ENCODE measurements at regions not wholly inside any gene's neighbourhood (a gene's known extent, or its start where the extent isn't known, plus 50 kb on each side); places are given as distances from the start of the nearest gene placed in this dataset.
"Not testable (repeated sequence)": the region's sequence is repeated elsewhere in the genome, so short reads cannot be mapped to it uniquely, and the experiment has no call there.

DNA sequence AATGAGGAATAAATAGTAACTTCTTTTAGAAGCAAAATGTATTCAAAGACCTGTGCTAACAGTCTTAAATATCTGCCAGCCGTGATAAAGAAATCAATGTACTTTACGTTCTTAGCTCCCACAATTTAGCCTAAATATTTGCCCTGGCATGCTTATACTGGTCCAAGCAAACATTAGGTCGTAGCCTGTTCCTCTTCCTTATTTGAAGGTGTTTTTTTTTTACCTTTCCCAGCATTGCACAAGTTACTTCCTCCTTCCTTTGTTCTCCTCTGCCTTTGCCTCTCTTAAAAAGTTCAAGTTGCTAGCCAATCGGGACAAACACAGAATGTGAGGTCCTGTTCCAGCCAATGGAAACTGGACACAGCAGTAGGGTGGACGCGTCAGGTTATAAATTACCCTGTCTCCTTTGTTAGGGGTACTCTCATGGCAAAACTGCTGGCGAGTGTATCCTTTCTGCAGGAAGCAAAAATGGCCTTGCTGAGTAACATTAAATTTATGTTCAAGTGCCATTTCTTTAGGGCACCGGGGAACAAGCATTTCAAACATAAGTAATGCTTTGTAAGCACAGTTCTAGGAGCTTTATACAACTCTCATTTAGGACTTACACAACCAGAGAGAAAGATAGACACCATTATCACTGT is 134.1 kb downstream of the RRAGC start:
- H3K27ac Mint-ChIP-seq; H3K36me3 Mint-ChIP-seq; H3K4me1 Mint-ChIP-seq (ENCODE audit: low read depth); intact Hi-C loops (cut with micrococcal nuclease); CTCF ChIA-PET; H3K9me3 Mint-ChIP-seq; H3K4me3 Mint-ChIP-seq; POLR2A ChIA-PET; DNase-seq: not testable (repeated sequence)
- H3K27me3 Mint-ChIP-seq, result peaks cover 52% of the 10 kb centered on the region

DNA sequence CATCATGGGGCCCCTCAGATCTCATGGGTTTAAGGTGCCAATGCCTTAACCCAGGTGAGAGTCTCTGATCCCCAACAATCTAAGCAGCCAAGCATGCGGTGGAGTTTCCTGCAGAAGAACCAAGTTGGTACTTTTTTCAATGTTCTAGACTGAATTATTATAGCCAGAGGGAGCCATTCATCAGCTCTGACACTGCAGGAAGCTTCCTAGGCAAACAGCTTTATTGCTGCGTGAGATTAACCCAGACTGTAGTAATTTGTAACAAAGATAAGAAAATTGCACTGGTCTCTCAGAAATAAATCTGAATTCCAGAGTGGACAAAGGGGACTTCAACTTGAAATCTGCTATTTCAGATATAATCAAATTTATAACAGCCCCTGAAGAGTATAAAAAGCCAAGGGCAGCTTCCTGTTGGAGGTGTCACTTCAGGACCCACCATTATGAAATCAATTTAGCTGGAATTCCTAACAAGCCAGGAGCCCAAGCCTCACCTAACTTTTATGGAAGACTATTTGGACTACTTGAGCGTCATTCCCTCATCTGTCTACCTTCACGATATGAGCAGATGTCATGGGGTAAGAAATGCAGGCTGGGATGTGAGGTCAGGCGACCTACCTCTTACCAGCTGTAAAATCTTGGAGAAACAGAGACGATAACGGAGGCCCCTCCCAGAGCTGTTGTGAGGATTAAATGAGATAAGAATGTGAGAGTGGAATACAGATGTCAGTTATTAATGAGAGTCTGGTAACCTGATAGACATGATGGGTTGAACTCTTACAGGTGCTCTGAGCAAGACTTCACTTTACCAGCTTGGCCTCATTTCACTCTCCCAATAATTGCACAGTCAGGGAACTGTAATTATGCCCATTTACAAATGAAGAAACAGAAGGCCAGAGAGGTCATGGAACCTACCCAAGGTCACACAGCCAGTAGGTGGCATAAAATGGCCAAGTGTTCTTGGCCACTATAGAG is 135.1 kb downstream of the RRAGC start:
- ChIA-PET CTCF (no interaction called here), POLR2A (no interaction called here)
- Mint-ChIP-seq H3K4me1 (ENCODE audit: low read depth) (peaks cover 3% of the 10 kb centered on the region), H3K36me3 (no peaks in the 10 kb centered on the region), H3K27ac (no peak overlapping the region), H3K9me3 (no peaks in the 10 kb centered on the region), H3K4me3 (no peak overlapping the region), H3K27me3 (peaks cover 48% of the 10 kb centered on the region)
- intact Hi-C loops (cut with micrococcal nuclease), result no loop called here
- no peak for DNase-seq

DNA sequence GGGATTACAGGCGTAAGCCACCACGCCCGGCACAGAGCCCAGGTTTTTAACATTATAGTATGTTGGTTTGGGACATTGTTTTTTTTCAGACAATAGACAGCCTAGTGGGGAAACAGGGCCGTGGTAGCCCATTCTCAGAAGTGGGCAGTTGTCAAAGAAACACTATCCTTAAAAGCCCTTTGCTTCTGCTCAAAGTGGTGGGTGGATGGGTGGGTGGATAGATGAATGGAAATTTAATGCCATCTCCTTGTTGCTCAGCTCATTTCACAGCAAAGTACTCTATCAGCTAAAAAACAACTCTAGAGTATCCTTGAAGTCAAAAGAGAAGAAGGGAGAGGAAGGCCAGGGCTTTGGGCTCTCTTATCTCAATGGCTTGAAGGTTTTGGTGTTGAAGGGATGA is 137.8 kb downstream of the RRAGC start:
- H3K4me1 Mint-ChIP-seq (ENCODE audit: low read depth), result no peaks in the 10 kb centered on the region
- POLR2A ChIA-PET, result no interaction called here
- H3K27ac Mint-ChIP-seq, result no peak overlapping the region
- intact Hi-C loops (cut with micrococcal nuclease), result no loop called here
- no peak overlapping the region for H3K4me3 Mint-ChIP-seq
- CTCF ChIA-PET, result no interaction called here
- H3K9me3 Mint-ChIP-seq, result no peaks in the 10 kb centered on the region
- peaks cover 31% of the 10 kb centered on the region for H3K27me3 Mint-ChIP-seq
- no peaks in the 10 kb centered on the region for H3K36me3 Mint-ChIP-seq
- DNase-seq, result no peak

DNA sequence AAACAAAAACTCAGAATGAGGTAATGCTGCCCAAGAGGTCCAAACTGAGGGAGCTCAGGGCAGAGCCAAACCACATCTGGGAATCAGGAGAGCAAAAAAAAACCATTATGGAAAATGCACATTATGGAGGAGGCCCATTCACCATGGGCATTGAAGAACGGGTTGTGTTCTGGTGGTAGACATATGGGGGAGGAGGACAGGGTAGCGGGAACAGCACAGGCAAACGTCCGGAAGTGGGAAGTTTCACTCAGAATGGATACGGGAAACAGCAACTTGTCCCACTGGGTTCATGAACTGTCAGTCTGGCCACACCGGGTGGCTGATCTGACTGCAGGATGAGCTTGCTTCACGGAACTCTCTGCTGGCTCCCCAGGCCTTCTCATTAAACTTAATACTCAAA is 139.7 kb downstream of the RRAGC start:
- Mint-ChIP-seq H3K27ac (no peak overlapping the region), H3K36me3 (no peaks in the 10 kb centered on the region), H3K4me1 (ENCODE audit: low read depth) (no peaks in the 10 kb centered on the region), H3K9me3 (peaks cover 6% of the 10 kb centered on the region), H3K4me3 (no peak overlapping the region), H3K27me3 (peaks cover 19% of the 10 kb centered on the region)
- POLR2A ChIA-PET, result no interaction called here
- intact Hi-C loops (cut with micrococcal nuclease), result no loop called here
- no peak for DNase-seq
- CTCF ChIA-PET, result no interaction called here

DNA sequence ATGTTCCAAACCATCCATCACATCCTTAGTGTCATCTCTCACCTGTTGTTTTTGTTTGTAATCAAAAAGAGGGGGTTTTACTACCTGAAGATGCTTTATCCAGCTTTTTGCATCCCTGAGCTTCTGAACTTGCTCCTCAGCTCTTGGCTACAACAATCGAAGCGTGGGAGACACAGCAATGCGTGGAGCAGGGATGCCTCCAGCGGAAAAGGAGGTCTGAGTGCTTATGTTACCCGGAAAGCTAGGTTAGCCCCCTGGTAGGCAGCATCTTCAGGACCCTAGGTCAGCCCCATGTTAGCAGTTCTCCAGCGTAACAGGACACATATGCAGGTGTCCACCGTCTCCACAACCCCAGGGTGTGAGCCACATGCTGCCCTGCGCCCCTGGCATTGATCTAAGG is 141.5 kb downstream of the RRAGC start:
- Mint-ChIP-seq H3K4me1 (ENCODE audit: low read depth) (no peaks in the 10 kb centered on the region), H3K36me3 (no peaks in the 10 kb centered on the region), H3K27ac (no peak overlapping the region), H3K4me3 (no peak overlapping the region), H3K9me3 (peaks cover 6% of the 10 kb centered on the region), H3K27me3 (peaks cover 6% of the 10 kb centered on the region)
- ChIA-PET CTCF (no interaction called here), POLR2A (no interaction called here)
- DNase-seq, result no peak
- intact Hi-C loops (cut with micrococcal nuclease), result no loop called here

DNA sequence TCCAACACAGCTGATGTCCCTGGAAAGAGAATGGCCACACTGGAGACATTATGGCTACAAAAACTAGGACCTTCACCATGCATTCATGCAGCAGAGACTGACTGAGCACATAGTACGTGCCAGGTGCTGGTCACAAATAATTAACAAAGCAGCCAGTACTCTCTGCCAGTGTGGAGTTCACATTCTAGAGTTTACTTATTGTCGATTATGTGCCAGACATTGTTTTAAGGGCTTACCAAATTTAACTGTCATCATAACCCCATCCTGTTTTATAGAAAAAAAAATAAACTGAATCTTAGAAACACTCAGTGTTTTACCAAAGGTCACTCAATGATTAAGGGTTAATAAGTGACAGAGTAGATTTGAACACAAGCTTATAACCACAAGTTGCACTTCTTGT is 143.3 kb downstream of the RRAGC start:
- Mint-ChIP-seq H3K36me3 (no peaks in the 10 kb centered on the region), H3K4me1 (ENCODE audit: low read depth) (no peaks in the 10 kb centered on the region), H3K9me3 (peaks cover 6% of the 10 kb centered on the region), H3K27ac (no peak overlapping the region), H3K27me3 (peaks cover 4% of the 10 kb centered on the region), H3K4me3 (no peak overlapping the region)
- ChIA-PET POLR2A (no interaction called here), CTCF (no interaction called here)
- DNase-seq, result no peak
- intact Hi-C loops (cut with micrococcal nuclease), result no loop called here

DNA sequence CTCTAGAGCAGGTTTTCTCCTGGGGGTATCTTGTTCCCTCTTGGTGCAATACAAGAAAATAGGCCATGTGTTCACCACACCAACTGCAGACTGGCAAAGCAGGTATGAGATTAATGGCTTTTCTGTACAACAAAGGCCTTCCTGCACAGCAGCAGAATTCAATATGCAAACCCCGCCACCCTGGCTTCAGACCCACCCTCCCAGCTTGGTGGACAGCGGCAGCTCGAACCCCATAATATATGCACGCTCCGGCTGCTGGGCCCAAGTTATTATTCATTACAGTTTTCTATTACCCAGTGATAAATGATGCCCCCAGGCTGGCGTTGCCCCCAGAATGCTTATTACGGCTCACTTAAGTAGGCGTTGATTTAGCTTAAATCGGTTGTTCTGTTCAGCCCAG is 144.2 kb downstream of the RRAGC start:
- H3K27ac Mint-ChIP-seq, result no peak overlapping the region
- ChIA-PET POLR2A (no interaction called here), CTCF (no interaction called here)
- H3K27me3 Mint-ChIP-seq, result peaks cover 1% of the 10 kb centered on the region
- no peak overlapping the region for H3K4me3 Mint-ChIP-seq
- intact Hi-C loops (cut with micrococcal nuclease), result no loop called here
- no peaks in the 10 kb centered on the region for H3K4me1 Mint-ChIP-seq (ENCODE audit: low read depth)
- peaks cover 6% of the 10 kb centered on the region for H3K9me3 Mint-ChIP-seq
- no peaks in the 10 kb centered on the region for H3K36me3 Mint-ChIP-seq
- no peak for DNase-seq

DNA sequence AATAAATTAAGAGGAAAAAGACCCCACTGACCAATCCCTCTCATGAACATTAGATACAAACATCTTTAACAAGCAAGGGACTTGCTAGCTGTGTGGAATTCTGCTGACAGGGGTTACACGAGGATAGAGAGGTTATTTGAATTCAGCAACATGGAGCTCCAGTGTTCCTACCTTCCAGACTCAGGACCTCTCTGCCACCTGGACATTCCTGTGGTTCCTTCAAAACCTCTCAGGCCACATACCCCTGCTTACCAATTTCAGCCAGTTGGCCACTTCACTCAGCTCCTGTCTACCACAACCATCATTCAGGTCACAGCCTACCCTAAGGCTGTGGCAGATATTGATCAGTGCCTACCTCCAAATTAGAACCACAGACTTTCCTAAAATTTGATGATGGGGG is 147.5 kb downstream of the RRAGC start:
- peaks cover 6% of the 10 kb centered on the region for H3K9me3 Mint-ChIP-seq
- no peak overlapping the region for H3K27ac Mint-ChIP-seq
- H3K4me1 Mint-ChIP-seq (ENCODE audit: low read depth), result no peaks in the 10 kb centered on the region
- intact Hi-C loops (cut with micrococcal nuclease), result no loop called here
- no peak overlapping the region for H3K4me3 Mint-ChIP-seq
- H3K27me3 Mint-ChIP-seq, result no peaks in the 10 kb centered on the region
- DNase-seq, result no peak
- CTCF ChIA-PET, result no interaction called here
- POLR2A ChIA-PET, result no interaction called here
- no peaks in the 10 kb centered on the region for H3K36me3 Mint-ChIP-seq

DNA sequence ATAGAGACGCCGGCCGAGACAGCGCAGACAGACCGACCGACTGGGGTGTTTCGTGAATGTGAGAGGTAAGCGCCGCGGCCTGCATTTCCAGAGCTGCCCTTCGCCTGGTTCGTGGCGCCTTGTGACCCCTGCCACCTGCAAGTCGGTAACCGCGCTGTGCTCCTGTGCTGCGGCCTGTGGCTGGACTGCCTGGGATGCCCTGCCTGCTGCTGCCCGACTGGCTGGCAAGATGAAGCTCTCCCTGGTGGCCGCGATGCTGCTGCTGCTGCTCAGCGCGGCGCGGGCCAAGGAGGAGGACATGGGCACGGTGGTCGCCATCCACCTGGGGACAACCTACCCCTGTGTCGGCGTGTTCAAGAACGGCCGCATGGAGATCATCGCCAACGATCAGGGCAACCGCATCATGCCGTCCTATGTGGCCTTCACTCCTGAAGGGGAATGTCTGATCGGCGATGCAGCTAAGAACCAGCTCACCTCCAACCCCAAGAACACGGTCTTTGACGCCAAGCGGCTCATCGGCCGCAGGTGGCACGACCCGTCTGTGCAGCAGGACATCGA is 150.8 kb downstream of the RRAGC start:
- intact Hi-C loops (cut with micrococcal nuclease), result no loop called here
- Mint-ChIP-seq H3K9me3 (peaks cover 10% of the 10 kb centered on the region), H3K27me3 (peaks cover 15% of the 10 kb centered on the region), H3K4me3 (no peak overlapping the region), H3K4me1 (ENCODE audit: low read depth) (no peaks in the 10 kb centered on the region), H3K36me3 (no peaks in the 10 kb centered on the region), H3K27ac (no peak overlapping the region)
- ChIA-PET POLR2A (no interaction called here), CTCF (no interaction called here)
- no peak for DNase-seq

DNA sequence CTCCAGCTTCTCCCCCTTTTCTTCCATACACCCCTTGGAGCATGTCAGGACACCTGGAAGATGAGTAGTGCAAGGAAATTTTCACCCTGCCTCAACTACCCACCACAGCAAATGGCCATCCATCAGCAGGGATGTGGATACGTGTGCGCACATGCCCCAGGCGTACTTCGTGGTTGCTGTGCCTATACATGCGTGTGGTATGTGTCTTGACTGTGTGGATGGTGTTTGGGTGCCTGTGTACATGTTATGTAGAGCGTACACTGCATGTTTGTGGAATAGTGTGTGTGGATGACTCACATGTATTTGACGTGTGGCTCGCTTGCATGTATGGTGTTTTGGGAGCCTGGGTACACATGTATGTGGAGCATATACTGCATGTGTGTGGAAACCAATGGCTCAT is 158.5 kb downstream of the RRAGC start:
- POLR2A ChIA-PET, result no interaction called here
- Mint-ChIP-seq H3K27me3 (peaks cover 37% of the 10 kb centered on the region), H3K9me3 (peaks cover 5% of the 10 kb centered on the region)

DNA sequence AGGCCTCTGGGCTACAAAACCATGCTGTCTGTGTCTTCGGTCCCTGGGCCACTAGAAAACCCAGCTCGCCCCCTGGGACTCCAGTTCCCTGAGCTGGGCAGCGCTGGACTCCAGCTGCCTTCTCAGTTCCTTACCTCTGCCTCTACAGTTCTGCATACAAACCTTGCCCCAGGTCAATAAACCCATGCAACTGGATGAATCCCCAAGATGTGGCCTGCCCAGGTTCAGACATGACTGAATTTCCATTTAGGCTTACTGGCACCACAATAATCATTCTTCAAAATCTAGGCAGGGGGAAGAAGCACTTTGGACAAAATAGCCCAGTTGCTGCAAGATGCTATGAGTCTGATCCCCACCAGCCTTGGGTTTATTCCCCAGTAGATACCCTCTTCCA is 159.5 kb downstream of the RRAGC start:
- Mint-ChIP-seq H3K27ac (no peak overlapping the region), H3K9me3 (no peaks in the 10 kb centered on the region), H3K27me3 (peaks cover 35% of the 10 kb centered on the region), H3K4me3 (no peak overlapping the region), H3K36me3 (no peaks in the 10 kb centered on the region), H3K4me1 (ENCODE audit: low read depth) (no peaks in the 10 kb centered on the region)
- no peak for DNase-seq
- ChIA-PET CTCF (no interaction called here), POLR2A (no interaction called here)
- intact Hi-C loops (cut with micrococcal nuclease), result no loop called here

More for the DNA sequence above, 158.5 kb downstream of the RRAGC start:
- no peaks in the 10 kb centered on the region for H3K4me1 Mint-ChIP-seq (ENCODE audit: low read depth)
- CTCF ChIA-PET, result no interaction called here
- no peak for DNase-seq
- H3K4me3 Mint-ChIP-seq, result no peak overlapping the region
- no peak overlapping the region for H3K27ac Mint-ChIP-seq
- intact Hi-C loops (cut with micrococcal nuclease), result no loop called here
- no peaks in the 10 kb centered on the region for H3K36me3 Mint-ChIP-seq

DNA sequence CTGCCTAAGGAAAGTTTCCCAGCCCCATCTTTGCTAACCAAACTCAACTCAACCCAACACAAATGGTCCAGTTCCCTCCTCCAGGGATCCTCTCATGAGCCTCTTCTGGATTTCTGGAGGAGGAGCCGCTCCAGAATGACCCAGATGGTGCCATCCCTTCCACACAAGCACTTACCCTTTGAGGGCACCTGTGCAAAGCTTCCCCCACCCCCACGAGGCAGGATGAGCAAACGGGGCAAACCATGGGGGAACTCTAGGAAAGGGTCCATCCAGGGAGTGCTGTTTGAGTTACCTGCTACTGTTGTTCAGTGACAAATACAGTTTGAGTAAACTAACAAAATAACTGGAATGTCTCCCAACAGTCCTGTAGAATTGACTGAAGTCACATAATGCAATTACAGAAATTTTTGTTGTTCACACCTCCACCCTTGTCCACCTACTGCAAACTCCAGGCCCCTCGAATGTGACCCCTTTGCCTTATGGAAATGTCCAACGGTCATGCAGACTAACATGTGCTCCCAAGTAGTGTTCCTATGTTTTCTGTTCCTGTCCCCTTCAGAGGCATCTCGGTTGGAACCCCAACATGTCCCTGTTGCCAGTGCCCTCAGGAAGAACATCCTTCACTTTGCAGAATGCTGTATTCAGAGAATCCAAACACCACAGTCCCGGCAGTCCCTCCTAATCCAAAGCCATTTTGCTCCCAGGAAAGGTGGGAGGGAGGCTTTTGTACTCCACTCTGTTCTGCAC is 160.1 kb downstream of the RRAGC start:
- no peak overlapping the region for H3K27ac Mint-ChIP-seq
- ChIA-PET POLR2A (no interaction called here), CTCF (no interaction called here)
- DNase-seq, result no peak
- intact Hi-C loops (cut with micrococcal nuclease), result no loop called here
- no peaks in the 10 kb centered on the region for H3K36me3 Mint-ChIP-seq
- peaks cover 38% of the 10 kb centered on the region for H3K27me3 Mint-ChIP-seq
- no peaks in the 10 kb centered on the region for H3K9me3 Mint-ChIP-seq
- no peaks in the 10 kb centered on the region for H3K4me1 Mint-ChIP-seq (ENCODE audit: low read depth)
- no peak overlapping the region for H3K4me3 Mint-ChIP-seq

All from activated CD4-positive, alpha-beta memory T cell treated with anti-CD3 and anti-CD28 coated beads for 36 hours (primary cell).